HG02852 (cell line): ENCODE measurements at regions not wholly inside any gene's neighbourhood (a gene's known extent, or its start where the extent isn't known, plus 50 kb on each side); places are given as distances from the start of the nearest gene placed in this dataset.

Experiments
- ATAC-seq: cut with Tn5 transposase; IDR thresholded peaks from one replicate; pipeline ENCODE4 v1.9.1; 2021; ENCODE audit warnings: mild to moderate bottlenecking, moderate library complexity; ENCODE audit not compliant: unreplicated experiment

- no peak for ATAC-seq
Measured at GRCh38 chr13:85742355-85742754, 56.9 kb downstream of the SLITRK6 start.

DNA sequence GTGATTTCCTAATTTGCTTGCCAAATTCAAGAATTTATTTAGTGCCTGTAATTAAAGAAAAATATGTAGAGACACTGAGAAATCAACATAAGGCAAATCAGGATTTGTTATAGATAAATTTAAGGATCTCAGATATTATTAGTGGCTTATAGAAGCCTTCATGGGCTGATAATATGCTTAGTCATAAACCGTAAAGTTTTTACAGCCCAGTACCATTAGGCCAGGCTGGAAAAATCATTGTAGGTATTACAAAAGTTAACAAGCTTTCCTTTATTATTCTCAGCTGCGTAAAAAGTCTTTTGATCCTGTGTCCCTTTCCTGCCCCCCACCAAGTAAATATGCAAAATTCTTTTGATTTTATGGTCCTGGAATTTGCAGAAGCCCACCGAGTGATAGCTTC lies 58.2 kb downstream of the SLITRK6 start:
- ATAC-seq = no peak

- no peak for ATAC-seq
Measured at GRCh38 chr13:85738696-85739320, 60.4 kb downstream of the SLITRK6 start.

- ATAC-seq = no peak
Measured at GRCh38 chr13:85737952-85738351, 61.3 kb downstream of the SLITRK6 start.

DNA sequence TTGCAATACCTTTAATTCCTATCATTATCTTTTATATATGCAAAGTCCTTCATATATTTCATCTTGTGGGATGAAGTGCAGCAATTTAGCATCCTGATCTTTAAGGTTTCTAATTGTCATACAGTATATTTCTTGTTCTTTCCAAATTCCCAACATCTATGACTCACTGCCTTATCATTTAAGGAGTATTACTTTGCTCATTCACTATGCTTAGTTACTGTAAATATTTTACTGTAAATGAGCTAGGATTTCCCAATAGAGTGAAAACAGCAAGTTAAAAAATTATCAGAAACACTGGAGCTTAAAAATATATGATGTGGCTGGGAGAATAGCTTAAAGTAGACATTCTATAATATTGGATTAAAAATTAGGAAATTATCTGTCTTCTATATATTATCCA lies 69.9 kb downstream of the SLITRK6 start:
- ATAC-seq = no peak

- ATAC-seq = no peak
Measured at GRCh38 chr13:85728811-85729210, 70.4 kb downstream of the SLITRK6 start.

DNA sequence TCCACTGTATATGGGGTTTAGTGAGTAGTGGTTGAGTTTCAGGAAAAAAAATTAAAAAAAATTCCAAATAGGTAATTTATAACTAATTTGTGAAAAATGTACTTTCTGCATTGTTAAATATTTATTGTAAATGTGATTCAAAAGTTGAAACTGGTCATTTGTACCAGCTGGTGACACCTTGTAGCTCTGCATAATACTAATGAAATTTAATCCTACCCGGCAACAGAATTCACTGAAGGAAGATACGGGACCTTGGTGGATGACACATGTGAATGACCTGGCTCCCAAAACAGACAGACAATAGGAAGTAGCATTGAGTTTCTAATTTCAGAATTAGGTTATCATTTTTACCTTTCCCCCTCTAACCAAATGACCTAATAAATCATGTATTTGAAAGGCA lies 73.8 kb downstream of the SLITRK6 start:
- ATAC-seq = no peak

DNA sequence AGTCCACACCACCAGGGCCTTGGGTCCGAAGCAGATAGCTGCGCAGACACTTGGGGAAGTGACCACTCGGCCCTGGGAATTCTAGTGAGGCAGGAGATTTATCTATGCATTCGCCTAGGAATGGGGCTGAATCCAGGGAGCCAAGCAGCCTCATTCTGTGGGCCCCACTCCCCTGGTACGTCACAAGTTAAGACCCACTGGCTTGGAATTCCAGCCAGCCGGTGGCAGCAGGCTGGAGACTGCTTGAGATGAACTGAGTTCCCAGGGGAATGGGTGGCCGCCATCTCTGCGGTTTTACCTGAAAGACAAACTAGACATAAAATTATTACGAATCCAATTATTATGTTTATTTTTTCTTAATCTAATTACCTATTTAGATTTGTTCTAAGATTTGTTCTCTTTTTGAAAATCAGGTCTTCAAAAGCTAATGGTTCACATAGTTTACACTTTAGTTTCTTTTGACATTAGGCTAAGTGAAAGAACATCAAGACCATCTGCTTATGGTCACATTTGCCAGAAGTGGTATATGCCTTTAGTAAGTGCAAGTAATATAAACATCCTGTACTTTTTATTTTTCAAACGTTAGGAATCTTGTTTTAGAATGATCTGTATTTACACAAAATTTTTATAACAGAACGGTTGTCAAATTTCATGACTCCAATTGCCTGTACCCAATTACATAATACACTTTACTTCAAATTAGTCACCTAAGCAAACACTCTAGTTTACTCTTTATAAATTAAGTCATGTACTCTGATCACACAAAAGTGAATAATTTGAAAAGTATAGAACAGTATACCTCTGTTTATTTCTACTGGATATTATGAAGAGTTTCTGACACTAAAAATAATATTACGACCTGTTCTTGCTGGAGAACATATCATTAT lies 74.4 kb downstream of the SLITRK6 start:
- ATAC-seq = no peak

GRCh38 chr13:85719749-85720148 lies 79.5 kb downstream of the SLITRK6 start:
- no peak for ATAC-seq

- no peak for ATAC-seq
Measured at GRCh38 chr13:85717921-85718320, 81.3 kb downstream of the SLITRK6 start.

- no peak for ATAC-seq
Measured at GRCh38 chr13:85710545-85710944, 88.7 kb downstream of the SLITRK6 start.

DNA sequence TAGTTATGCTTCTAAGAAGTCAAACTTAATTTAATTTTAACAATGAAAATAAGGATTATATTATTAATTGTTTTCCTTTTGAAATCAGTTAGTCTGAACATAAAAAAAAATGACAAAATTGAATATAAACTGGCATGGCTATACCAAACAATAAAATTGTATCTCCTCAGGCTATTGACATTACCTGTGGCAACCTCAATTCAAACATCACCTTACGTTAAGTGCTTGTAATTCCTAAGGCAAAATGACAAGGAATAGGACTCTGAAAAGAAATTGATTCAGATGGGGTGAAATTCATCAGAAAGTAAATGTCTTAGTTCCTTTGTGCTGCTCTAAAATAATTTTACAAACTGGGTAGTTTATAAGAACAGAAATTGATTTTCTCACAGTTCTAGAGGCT lies 89.5 kb downstream of the SLITRK6 start:
- no peak for ATAC-seq

GRCh38 chr13:85709072-85709471 lies 90.1 kb downstream of the SLITRK6 start:
- ATAC-seq = no peak

- no peak for ATAC-seq
Measured at GRCh38 chr13:85700906-85701305, 98.3 kb downstream of the SLITRK6 start.

DNA sequence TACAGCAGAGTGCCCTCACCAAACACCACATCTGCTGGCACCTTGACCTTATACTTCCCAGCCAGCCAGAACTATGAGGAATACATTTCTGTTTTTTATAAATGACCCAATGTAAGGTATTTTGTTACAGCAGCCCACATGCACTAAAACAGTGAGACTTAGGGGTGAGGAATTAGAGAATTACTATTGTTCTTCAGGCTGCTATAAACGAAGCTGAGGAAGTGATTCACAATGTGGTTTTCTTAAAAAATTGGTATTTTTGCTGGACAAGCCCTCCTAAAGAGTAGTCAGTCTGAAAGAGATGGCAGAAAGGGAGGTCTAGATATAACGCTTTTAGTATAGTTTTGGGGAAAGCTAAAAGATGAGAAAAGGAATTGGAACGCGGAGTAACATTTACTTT lies 101.0 kb downstream of the SLITRK6 start:
- ATAC-seq = no peak

DNA sequence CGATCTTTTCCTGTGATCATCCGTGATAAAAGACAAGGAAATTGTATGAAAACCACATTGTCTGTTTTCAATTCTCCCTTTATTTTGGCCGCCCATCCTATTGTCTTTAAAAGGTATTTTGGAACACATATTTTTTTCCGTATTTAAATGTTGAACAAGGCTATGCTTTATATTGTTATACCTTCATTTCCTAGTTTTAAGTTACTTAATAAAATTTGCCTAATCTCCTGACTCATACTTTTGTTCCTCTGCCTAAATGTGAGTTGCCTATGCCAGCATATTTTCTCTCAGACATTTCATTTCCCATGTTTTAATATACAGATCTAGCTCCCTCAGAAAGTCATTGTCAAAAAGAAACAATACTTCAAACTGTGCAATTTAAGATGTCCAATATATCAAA lies 104.2 kb downstream of the SLITRK6 start:
- ATAC-seq = no peak

GRCh38 chr13:85693889-85694511 lies 105.2 kb downstream of the SLITRK6 start:
- ATAC-seq = no peak

GRCh38 chr13:85690368-85690767 lies 108.9 kb downstream of the SLITRK6 start:
- ATAC-seq = no peak

DNA sequence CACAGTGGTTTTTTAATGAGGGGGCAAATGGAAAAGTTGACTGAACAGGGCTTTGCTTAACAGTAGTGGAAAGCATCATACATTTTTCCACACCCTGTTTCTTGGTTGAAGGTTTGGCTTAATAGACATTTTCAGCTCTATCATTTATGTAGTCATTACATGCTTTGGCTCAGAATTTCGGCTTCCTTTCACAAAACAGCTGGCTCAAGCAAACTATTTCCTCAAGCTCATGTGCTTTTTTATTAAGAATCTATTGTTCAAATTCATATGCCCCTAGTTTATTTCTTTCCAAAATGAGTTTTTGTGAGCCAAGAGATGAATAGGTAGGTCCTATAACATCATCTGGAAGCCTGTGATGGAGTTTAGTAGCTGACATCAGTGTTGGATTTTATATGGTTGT lies 113.8 kb downstream of the SLITRK6 start:
- no peak for ATAC-seq

DNA sequence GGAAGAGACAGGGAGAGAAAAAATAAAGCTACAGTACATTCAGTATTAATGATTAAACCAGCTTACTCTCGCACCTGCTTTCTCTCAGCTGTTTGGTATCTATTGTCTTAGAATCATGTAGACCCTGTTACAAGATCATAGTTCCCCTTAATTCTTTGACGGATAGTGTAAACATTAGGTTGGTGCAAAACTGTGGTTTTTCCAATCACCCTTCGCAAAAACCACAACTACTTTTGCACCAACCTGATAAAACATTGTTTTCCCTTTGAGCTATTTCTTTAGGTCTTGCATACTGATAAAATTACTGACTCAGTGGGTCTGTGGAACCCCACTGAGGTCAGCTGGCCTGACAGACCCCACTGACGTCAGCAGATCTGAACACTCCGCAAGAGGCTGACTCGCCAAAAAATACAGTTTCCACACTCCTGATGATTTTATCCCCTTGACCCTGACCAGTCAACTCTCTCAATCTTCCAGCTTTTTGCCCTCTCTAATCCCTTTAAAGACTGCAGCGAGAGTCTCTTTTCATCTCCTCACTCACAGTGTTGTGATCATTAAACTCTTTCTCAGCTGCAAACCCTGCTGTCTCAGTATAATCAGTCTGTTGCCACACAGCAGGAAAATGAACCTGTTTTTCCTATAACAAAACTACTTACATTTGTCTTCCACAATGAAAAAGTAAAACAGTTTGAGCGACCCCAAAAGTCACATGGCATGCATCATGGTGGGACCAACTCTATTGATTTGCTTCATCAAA lies 123.9 kb downstream of the SLITRK6 start:
- no peak for ATAC-seq

DNA sequence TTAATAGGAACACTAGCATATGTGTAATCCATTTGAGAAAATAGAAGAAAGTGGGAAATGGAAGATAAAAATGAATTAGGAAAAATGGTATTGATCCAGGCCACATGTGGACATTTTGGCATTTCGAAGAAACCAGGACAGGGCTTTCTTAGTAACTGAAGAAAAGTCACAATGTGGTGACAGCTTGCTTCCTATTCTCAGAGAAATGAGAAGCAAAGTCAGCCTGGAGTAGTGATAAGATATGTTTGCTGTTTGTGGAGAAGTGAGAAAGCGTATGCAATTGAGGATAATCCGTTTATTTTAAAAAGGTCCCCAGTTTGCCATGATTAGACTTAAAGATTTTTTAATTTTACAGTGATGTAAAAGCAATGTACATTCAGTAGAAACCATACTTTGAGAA lies 127.9 kb downstream of the SLITRK6 start:
- ATAC-seq = no peak
